ENCODE measurements at regions not wholly inside any gene's neighbourhood (a gene's known extent, or its start where the extent isn't known, plus 50 kb on each side); places are given as distances from the start of the nearest gene placed in this dataset.

GRCh38 chrX:113759422-113759821 is 824.5 kb upstream of the HTR2C start:
- intact Hi-C loops (cut with micrococcal nuclease): no loop called here
- Histone ChIP-seq H3K4me3 (no peak overlapping the region), H2AFZ (ENCODE audit: low read depth, low read length) (no peak overlapping the region), H3K36me3 (ENCODE audit: control insufficient read depth, insufficient read depth, low read length) (no peaks in the 10 kb centered on the region), H3K79me2 (ENCODE audit: control insufficient read depth, insufficient read depth, low read length) (no peaks in the 10 kb centered on the region), H3K4me1 (replicated peaks in 1 of 2; ENCODE audit: control insufficient read depth in 2 of 2, insufficient read depth in 2 of 2, low read length in 2 of 2) (no peaks in the 10 kb centered on the region), H3K4me2 (ENCODE audit: insufficient read depth, low read length) (no peak overlapping the region), H3K27ac (ENCODE audit: extremely low read depth, low read depth, low read length) (no peak overlapping the region), H3K27me3 (ENCODE audit: control insufficient read depth in 2 of 2, insufficient read depth in 2 of 2, low read length in 2 of 2) (no peaks in the 10 kb centered on the region), H3K9me3 (replicated peaks; ENCODE audit: control insufficient read depth, insufficient read depth, low read depth, low read length) (no peaks in the 10 kb centered on the region), H3K9ac (ENCODE audit: insufficient read depth in 1 of 2, low read depth in 2 of 2, low read length in 2 of 2) (no peak overlapping the region), H3K9me1 (ENCODE audit: control insufficient read depth, insufficient read depth, low read length) (no peaks in the 10 kb centered on the region), H4K20me1 (replicated peaks; ENCODE audit: control insufficient read depth, insufficient read depth, low read length) (no peaks in the 10 kb centered on the region)
- no TSS peak for BruUV-seq (replicated peaks)
- DNase-seq (ENCODE audit: extremely low read depth in 1 of 4, low spot score in 3 of 4) (no peak), FAIRE-seq (no peak), ATAC-seq (no peak)
- POLR2A ChIA-PET: interaction anchor here (0.6 kb wide), 1 partner anchor 416 kb away, joined by 3 read pairs; no protein-coding TSS in a partner anchor
- CTCF ChIA-PET (ENCODE audit: low intra/inter-chr PET ratio): no interaction called here
- WGBS (ENCODE audit: insufficient coverage, low coverage, missing lambda C conversion rate): 0% methylated on average over 2 of the region's 2 CpGs
- TF ChIP-seq SMARCB1 (IDR thresholded peaks at IDR 0.05; ENCODE audit: insufficient read length, low read depth): no peak
- in situ Hi-C loops (cut with MboI): no loop called here

GRCh38 chrX:113747274-113747973 is 836.5 kb upstream of the HTR2C start:
- FAIRE-seq: no peak
- TF ChIP-seq, protein P1, sequence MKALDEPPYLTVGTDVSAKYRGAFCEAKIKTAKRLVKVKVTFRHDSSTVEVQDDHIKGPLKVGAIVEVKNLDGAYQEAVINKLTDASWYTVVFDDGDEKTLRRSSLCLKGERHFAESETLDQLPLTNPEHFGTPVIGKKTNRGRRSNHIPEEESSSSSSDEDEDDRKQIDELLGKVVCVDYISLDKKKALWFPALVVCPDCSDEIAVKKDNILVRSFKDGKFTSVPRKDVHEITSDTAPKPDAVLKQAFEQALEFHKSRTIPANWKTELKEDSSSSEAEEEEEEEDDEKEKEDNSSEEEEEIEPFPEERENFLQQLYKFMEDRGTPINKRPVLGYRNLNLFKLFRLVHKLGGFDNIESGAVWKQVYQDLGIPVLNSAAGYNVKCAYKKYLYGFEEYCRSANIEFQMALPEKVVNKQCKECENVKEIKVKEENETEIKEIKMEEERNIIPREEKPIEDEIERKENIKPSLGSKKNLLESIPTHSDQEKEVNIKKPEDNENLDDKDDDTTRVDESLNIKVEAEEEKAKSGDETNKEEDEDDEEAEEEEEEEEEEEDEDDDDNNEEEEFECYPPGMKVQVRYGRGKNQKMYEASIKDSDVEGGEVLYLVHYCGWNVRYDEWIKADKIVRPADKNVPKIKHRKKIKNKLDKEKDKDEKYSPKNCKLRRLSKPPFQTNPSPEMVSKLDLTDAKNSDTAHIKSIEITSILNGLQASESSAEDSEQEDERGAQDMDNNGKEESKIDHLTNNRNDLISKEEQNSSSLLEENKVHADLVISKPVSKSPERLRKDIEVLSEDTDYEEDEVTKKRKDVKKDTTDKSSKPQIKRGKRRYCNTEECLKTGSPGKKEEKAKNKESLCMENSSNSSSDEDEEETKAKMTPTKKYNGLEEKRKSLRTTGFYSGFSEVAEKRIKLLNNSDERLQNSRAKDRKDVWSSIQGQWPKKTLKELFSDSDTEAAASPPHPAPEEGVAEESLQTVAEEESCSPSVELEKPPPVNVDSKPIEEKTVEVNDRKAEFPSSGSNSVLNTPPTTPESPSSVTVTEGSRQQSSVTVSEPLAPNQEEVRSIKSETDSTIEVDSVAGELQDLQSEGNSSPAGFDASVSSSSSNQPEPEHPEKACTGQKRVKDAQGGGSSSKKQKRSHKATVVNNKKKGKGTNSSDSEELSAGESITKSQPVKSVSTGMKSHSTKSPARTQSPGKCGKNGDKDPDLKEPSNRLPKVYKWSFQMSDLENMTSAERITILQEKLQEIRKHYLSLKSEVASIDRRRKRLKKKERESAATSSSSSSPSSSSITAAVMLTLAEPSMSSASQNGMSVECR (CRISPR knock-in tag; IDR thresholded peaks at IDR 0.05): no peak
- TF ChIP-seq ZNF23 (CRISPR knock-in tag; IDR thresholded peaks at IDR 0.05): no peak
- no peak for TF ChIP-seq HOXB6 (CRISPR knock-in tag; IDR thresholded peaks at IDR 0.05; ENCODE audit: borderline replicate concordance)
- TF ChIP-seq XRCC3 (IDR thresholded peaks at IDR 0.05): no peak
- no peak for TF ChIP-seq PREB (CRISPR knock-in tag; IDR thresholded peaks at IDR 0.05)

More at GRCh38 chrX:113747274-113747973, 836.5 kb upstream of the HTR2C start:
- Histone ChIP-seq H3K4me1 (replicated peaks in 1 of 2; ENCODE audit: control insufficient read depth in 2 of 2, insufficient read depth in 2 of 2, low read length in 2 of 2) (no peaks in the 10 kb centered on the region), H3K4me3 (no peak overlapping the region), H3K9ac (ENCODE audit: insufficient read depth in 1 of 2, low read depth in 2 of 2, low read length in 2 of 2) (no peak overlapping the region), H3K9me3 (replicated peaks; ENCODE audit: control insufficient read depth, insufficient read depth, low read depth, low read length) (no peaks in the 10 kb centered on the region), H2AFZ (ENCODE audit: low read depth, low read length) (no peak overlapping the region), H3K36me3 (ENCODE audit: control insufficient read depth, insufficient read depth, low read length) (no peaks in the 10 kb centered on the region), H3K9me1 (ENCODE audit: control insufficient read depth, insufficient read depth, low read length) (no peaks in the 10 kb centered on the region), H3K27me3 (ENCODE audit: control insufficient read depth in 2 of 2, insufficient read depth in 2 of 2, low read length in 2 of 2) (no peaks in the 10 kb centered on the region), H4K20me1 (replicated peaks; ENCODE audit: control insufficient read depth, insufficient read depth, low read length) (no peaks in the 10 kb centered on the region), H3K27ac (ENCODE audit: extremely low read depth, low read depth, low read length) (no peak overlapping the region), H3K79me2 (ENCODE audit: control insufficient read depth, insufficient read depth, low read length) (no peaks in the 10 kb centered on the region), H3K4me2 (ENCODE audit: insufficient read depth, low read length) (no peak overlapping the region)
- in situ Hi-C loops (cut with MboI) (no loop called here), intact Hi-C loops (cut with micrococcal nuclease) (no loop called here)
- ChIA-PET POLR2A (no interaction called here), CTCF (ENCODE audit: low intra/inter-chr PET ratio) (no interaction called here)
- DNase-seq (ENCODE audit: extremely low read depth in 1 of 4, low spot score in 3 of 4) (no peak), ATAC-seq (no peak)
- WGBS (ENCODE audit: insufficient coverage, low coverage, missing lambda C conversion rate): 0% methylated on average over 1 of the region's 1 CpG
- BruUV-seq (replicated peaks): no TSS peak

All from K562 (cell line).